ENCODE measurements at regions not wholly inside any gene's neighbourhood (a gene's known extent, or its start where the extent isn't known, plus 50 kb on each side); places are given as distances from the start of the nearest gene placed in this dataset.

DNA sequence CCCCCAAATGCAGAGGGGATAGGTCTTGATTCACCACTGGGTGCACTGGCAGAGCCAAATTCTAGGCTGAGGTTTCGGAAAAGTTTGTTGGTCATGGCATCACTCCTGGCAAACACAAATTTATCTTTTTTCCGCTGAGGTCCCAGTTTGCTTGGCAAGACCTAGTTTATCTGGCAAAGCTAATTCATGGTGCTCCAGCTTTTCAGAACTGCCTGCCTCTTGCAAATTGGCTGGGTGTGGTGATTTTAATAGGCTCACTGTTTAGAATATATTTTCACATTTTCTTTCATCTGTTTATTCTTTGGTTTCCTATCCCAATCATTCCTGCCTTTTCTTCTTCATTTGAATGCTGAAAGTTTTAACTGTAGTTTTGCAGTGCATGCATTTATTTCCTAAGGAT is 50.5 kb upstream of the MAMDC2 start:
- 40% methylated on average over 2 of the region's 2 CpGs for WGBS
- no peak for DNase-seq (ENCODE audit: low spot score)
- no peaks in the 10 kb centered on the region for H3K36me3 ChIP-seq (ENCODE audit: control insufficient read depth in 4 of 4, insufficient read depth in 3 of 4, low read depth in 1 of 4, low read length in 3 of 4)
- no peak overlapping the region for H3K4me3 ChIP-seq (ENCODE audit: low read depth in 1 of 3, low read length in 3 of 3)
- peaks cover 0 to 3% (median 0%) of the 10 kb centered on the region in 4 donors for H3K4me1 ChIP-seq (ENCODE audit: control insufficient read depth in 4 of 4, insufficient read depth in 4 of 4, low read length in 3 of 4)
- no peaks in the 10 kb centered on the region for H3K9me3 ChIP-seq (ENCODE audit: control insufficient read depth in 4 of 4, low read length in 3 of 4)
- peaks cover 0 to 9% (median 2%) of the 10 kb centered on the region in 4 donors for H3K27me3 ChIP-seq (ENCODE audit: control insufficient read depth in 4 of 4, insufficient read depth in 4 of 4, low read length in 3 of 4)
- no peak for TF ChIP-seq SP1 (IDR thresholded peaks at IDR 0.05)
- TF ChIP-seq RXRA (IDR thresholded peaks at IDR 0.05) = no peak
- no peak for TF ChIP-seq HNF4G (IDR thresholded peaks at IDR 0.05)
- no peak for TF ChIP-seq ATF3 (IDR thresholded peaks at IDR 0.05)
- TF ChIP-seq YY1 (IDR thresholded peaks at IDR 0.05) = no peak
- no peak overlapping the region for H3K27ac ChIP-seq (ENCODE audit: low read depth in 1 of 2, low read length in 2 of 2)
- H3K9ac ChIP-seq (ENCODE audit: low read depth in 1 of 2, low read length in 2 of 2) = no peak overlapping the region

All from liver (tissue), 7 donors.